GM13976 (cell line): ENCODE measurements at regions not wholly inside any gene's neighbourhood (a gene's known extent, or its start where the extent isn't known, plus 50 kb on each side); places are given as distances from the start of the nearest gene placed in this dataset.

Experiments
- DNase-seq: peaks from one replicate; pipeline ENCODE4 v3.0.0; 2012; ENCODE audit warnings: low spot score
- in situ Hi-C: fragments of 300-500 bp; cut with MboI; formaldehyde crosslinking; loops from one replicate; pipeline ENCODE4 v1.12.0; 2022; ENCODE audit warnings: low sequenced_read_pairs, mixed read lengths, inconsistent platforms; ENCODE audit not compliant: unreplicated experiment
- TF ChIP-seq, protein P1 (sequence below): IDR thresholded peaks from 2 replicates; pipeline ENCODE4 v1.5.1; 2012; ENCODE audit warnings: borderline replicate concordance, mild to moderate bottlenecking; ENCODE audit not compliant: insufficient read depth; ENCODE audit errors: extremely low read depth, missing control alignments, control extremely low read depth

DNA sequence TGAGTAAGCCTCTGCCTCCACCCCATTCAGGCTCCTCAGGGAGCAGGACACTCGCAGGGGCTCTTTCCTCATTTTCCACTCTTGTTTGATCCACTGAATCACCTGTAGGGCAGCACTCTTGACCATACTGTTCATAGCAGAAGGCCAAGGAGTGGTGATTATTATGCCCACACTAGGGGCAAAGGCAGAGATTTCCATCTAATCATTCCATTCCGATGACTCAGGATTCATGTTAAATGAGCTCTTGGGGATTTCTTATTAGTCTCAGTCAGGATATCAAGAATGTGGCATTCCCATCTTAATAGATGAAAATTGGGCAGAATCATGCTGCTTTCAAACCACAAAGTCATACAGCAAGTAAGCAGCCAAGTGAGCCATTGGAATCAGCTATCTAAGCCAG, 101.9 kb upstream of the MOCS1 start:
- TF ChIP-seq, protein P1, sequence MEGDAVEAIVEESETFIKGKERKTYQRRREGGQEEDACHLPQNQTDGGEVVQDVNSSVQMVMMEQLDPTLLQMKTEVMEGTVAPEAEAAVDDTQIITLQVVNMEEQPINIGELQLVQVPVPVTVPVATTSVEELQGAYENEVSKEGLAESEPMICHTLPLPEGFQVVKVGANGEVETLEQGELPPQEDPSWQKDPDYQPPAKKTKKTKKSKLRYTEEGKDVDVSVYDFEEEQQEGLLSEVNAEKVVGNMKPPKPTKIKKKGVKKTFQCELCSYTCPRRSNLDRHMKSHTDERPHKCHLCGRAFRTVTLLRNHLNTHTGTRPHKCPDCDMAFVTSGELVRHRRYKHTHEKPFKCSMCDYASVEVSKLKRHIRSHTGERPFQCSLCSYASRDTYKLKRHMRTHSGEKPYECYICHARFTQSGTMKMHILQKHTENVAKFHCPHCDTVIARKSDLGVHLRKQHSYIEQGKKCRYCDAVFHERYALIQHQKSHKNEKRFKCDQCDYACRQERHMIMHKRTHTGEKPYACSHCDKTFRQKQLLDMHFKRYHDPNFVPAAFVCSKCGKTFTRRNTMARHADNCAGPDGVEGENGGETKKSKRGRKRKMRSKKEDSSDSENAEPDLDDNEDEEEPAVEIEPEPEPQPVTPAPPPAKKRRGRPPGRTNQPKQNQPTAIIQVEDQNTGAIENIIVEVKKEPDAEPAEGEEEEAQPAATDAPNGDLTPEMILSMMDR, result no peak
- in situ Hi-C loops, result no loop called here
- DNase-seq, result no peak

DNA sequence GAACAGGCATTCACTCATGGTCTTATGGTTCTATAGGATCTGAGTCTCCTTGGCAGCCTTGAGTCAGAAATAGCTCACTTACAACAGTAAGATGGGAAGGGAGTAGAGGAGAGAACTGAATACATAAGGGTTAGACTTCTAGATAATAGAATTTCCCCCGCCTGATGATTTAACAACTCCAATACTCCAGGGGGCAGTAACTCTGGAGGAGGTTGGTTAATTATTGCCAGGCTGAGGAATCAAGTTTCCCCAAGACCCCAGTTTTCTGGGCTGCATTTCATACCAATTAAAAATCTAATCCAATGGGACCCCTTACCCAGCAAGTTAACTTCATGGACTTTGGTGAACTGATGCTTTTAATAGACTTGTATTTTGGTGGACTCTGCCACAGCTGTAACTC, 94.2 kb upstream of the MOCS1 start:
- no peak for DNase-seq
- in situ Hi-C loops, result no loop called here
- TF ChIP-seq, protein P1, result no peak

DNA sequence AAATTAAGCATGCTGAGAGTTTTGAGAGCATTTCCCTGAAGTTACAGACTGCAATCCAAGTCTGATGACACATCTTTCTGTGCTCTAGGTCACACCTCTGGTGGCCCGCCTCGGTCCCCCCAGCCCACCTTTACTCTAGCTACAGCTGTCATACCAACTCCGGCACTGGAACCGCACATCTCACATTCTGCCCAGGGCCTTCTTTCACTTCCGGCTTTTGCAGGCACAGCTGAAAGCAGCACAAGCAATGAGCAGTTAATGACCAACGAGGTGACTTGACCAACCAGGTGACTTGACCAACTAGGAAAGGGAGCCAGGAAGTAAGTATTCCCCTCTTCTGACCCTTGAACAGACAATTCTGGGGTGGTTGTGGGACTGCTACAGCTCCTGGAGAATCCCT, 88.6 kb upstream of the MOCS1 start:
- no peak for DNase-seq
- TF ChIP-seq, protein P1, result no peak
- in situ Hi-C loops, result no loop called here

DNA sequence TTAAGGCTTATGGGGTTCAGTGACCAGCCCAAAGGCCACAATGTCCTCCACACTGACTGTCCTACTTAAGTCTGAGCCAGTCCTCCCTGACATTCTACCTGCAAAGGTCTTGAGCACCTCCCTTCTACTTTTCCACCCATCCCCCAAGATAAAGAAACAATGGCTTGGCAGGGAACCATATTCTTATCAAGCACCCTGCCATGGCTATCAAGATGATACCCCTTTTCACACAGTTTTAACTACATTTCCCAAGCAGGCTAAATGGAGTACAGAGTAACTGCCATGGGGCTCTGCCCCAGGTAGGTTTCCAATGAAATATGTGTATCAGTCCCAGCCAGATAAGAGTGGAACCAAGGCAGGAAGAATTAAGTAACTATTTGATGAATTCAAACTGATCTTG, 85.9 kb upstream of the MOCS1 start:
- in situ Hi-C loops, result no loop called here
- no peak for DNase-seq
- TF ChIP-seq, protein P1, result no peak

DNA sequence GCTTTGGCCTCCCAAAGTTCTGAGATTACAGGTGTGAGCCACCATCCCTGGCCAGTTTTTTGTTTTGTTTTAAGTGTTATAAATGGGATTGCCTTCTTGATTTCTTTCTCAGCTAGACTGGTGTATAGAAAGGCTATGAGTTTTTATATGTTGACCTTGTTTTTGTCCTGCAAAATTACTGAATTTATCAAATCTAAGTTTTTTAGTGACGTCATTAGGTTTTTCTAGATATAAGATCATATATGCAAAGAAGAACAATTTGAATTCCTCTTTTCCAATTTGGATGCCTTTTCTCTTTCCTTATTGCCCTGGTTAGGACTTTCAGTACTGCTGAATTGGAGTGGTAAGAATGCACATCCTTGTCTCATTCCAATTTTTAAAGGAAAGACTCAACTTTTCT, 81.3 kb upstream of the MOCS1 start:
- no peak for DNase-seq
- in situ Hi-C loops, result no loop called here
- TF ChIP-seq, protein P1, result no peak

DNA sequence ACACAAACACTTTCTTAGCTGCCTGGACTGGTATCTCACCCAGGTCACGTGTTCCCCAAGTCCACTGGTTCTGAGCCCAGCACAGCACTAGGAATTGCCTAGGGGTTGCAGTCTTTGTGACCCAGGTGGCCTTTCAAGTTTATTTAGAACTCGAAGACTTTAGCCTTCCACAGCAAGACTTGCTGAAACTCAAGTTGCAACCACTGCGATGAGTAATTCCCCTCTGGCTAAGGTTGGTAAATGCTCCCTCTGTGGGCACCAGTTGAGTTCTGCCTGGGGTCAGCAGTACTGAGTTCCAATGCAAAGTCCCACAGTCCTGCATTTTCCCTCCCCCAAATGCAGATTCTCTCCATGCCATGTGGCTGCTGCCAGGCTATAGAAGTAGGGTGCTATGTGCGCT, 77.6 kb upstream of the MOCS1 start:
- in situ Hi-C loops, result no loop called here
- no peak for DNase-seq
- TF ChIP-seq, protein P1, result no peak

DNA sequence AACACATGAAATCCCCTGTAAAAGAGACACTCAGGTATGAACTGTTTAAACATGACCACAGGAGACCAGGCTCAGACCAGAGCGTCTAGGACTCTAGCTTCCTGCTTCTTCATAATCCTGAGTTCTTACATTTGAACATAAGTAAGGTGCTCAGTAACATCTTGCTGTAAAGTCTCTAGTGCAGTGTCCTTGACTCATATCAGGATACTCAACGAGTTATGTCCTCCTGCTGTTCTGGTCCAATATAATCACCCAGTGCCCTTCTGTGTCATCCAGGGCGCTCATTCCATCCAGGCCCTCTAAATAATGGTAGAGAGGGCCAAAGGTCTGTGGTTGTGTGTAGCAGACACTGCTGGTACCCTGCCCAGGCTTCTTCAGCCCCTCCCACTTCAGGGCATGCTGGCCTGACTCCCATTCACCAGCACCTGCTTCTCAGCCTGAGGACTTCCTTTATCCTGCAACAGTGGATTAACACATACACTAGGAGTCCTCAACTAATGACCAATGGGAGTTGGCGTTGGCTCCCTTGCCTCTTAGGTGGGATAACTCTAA, 66.8 kb upstream of the MOCS1 start:
- in situ Hi-C loops, result no loop called here
- no peak for DNase-seq
- TF ChIP-seq, protein P1, result no peak
